Prostate gland (tissue), 2 donors: ENCODE measurements at regions not wholly inside any gene's neighbourhood (a gene's known extent, or its start where the extent isn't known, plus 50 kb on each side); places are given as distances from the start of the nearest gene placed in this dataset.

ENCODE experiments used
- DNase-seq: peaks from one replicate; pipeline ENCODE4 v3.0.0-alpha.2; 2019; ENCODE audit warnings: low spot score
- H3K27ac ChIP-seq, 2 donors: fragments of 200-600 bp; sonication (generic); 2 replicates each; pipeline ENCODE4 v1.5.1; 2017 to 2019
- H3K27me3 ChIP-seq: fragments of 200-600 bp; sonication (generic); replicated peaks from 2 replicates; pipeline ENCODE4 v1.5.1; 2019; ENCODE audit not compliant: insufficient read depth
- H3K36me3 ChIP-seq, 2 donors: fragments of 200-600 bp; sonication (generic); 1 replicate in 1 of 2; 2 replicates in 1 of 2; pipeline versions ENCODE4 v1.5.1 to v1.8.1; 2017 to 2019
- H3K4me1 ChIP-seq: fragments of 200-600 bp; sonication (generic); replicated peaks from 2 replicates; pipeline ENCODE4 v1.5.1; 2019
- H3K4me3 ChIP-seq, 2 donors: fragments of 200-600 bp; sonication (generic); 2 replicates each; pipeline ENCODE4 v1.5.1; 2017 to 2019
- H3K9me3 ChIP-seq: fragments of 200-600 bp; sonication (generic); 2 replicates; pipeline ENCODE4 v1.5.1; 2017
- POLR2A ChIP-seq: fragments of 450-650 bp; IDR thresholded peaks from one replicate; pipeline ENCODE4 v1.6.1; 2016; ENCODE audit warnings: antibody characterized with exemption, mild to moderate bottlenecking
- POLR2AphosphoS5 ChIP-seq: sonication (generic); formaldehyde crosslinking; IDR thresholded peaks from one replicate; pipeline ENCODE4 v1.6.1; 2017; ENCODE audit warnings: antibody characterized with exemption
- WGBS: methylation state at CpG from one replicate; pipeline ENCODE4 v1.1.5; 2018; 5-methylcytosine and 5-hydroxymethylcytosine counted together
- intact Hi-C: fragments of 100-400 bp; cut with DNase I; formaldehyde crosslinking; loops from one replicate; pipeline ENCODE4 v1.14.2; 2022
- TF ChIP-seq, protein P1 (sequence below), 4 experiments: fragments of 200-600 bp in 2 of 4; fragments of 450-650 bp in 2 of 4; sonication (generic) in 2 of 4; IDR thresholded peaks; 1 replicate in 3 of 4; 2 replicates in 1 of 4; pipeline ENCODE4 v1.5.1; 2016 to 2019; ENCODE audit warnings: antibody characterized with exemption in 4 of 4, mild to moderate bottlenecking in 2 of 4, moderate library complexity in 2 of 4

DNA sequence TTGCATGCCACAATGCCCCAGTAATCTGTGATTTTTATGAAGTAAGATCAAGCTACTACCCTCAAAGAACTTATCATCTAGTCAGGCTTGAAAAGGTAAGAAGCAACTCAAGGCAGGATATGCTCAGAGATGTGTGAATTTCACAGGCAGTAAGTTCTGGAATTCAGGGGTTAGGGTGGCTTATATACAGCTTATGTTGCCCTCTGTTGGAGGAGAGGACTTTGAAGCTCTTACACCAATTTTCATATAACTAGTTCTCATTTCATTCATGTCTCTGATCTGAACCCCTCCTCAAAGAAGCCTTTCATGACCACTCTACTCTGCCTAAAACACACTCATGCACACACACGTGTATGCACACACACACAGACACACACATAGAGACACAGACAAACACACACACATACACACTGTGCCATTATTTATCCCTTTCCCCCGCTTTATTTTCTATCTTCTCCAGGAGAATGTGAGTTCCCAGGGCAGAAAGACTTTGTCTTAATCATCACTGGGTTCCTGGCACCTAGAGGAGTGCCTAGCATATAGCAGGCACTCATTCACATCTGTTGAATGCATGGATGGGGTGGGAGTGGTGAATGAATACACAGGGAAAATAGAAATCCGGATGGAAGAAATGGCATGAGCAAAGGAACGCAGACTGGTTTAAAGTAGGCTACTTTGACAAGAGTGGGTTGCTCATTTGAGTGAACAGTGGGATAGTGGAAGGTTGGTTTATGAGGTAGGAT is 220.7 kb upstream of the ZBED5 start:
- Histone ChIP-seq H3K36me3 (no peaks in the 10 kb centered on the region), H3K4me3 (no peak overlapping the region), H3K9me3 (no peaks in the 10 kb centered on the region), H3K27ac (no peak overlapping the region), H3K27me3 (no peaks in the 10 kb centered on the region), H3K4me1 (no peaks in the 10 kb centered on the region)
- WGBS, result 95% methylated on average over 4 of the region's 4 CpGs
- intact Hi-C loops, result no loop called here
- no peak for TF ChIP-seq POLR2A
- no peak for TF ChIP-seq POLR2AphosphoS5
- TF ChIP-seq, protein P1, sequence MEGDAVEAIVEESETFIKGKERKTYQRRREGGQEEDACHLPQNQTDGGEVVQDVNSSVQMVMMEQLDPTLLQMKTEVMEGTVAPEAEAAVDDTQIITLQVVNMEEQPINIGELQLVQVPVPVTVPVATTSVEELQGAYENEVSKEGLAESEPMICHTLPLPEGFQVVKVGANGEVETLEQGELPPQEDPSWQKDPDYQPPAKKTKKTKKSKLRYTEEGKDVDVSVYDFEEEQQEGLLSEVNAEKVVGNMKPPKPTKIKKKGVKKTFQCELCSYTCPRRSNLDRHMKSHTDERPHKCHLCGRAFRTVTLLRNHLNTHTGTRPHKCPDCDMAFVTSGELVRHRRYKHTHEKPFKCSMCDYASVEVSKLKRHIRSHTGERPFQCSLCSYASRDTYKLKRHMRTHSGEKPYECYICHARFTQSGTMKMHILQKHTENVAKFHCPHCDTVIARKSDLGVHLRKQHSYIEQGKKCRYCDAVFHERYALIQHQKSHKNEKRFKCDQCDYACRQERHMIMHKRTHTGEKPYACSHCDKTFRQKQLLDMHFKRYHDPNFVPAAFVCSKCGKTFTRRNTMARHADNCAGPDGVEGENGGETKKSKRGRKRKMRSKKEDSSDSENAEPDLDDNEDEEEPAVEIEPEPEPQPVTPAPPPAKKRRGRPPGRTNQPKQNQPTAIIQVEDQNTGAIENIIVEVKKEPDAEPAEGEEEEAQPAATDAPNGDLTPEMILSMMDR (IDR thresholded peaks at IDR 0.05), result no peak
- no peak for DNase-seq

DNA sequence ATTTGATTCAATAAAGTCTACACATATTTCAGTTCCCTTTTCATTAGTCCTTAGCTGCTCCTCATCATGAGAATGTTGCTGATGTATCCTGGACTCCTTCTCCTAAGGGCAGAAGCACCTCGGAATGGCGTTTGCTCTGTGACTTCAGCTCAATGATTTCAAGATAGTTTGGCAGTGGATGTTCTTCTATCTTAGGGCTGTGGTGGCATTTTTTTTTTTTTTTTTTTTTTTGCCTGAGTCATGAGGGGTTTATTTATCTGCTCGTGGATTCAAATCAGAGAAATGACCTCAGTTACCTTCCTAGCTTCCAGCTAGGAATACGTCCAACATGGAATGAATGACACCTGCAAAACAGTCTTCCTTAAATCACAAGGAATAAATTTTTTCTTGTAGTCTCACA is 220.0 kb upstream of the ZBED5 start:
- H3K36me3 ChIP-seq, result no peaks in the 10 kb centered on the region
- H3K27ac ChIP-seq, result no peak overlapping the region
- no peaks in the 10 kb centered on the region for H3K9me3 ChIP-seq
- TF ChIP-seq POLR2A (no peak), POLR2AphosphoS5 (no peak)
- TF ChIP-seq, protein P1 (IDR thresholded peaks at IDR 0.05), result no peak
- no peak overlapping the region for H3K4me3 ChIP-seq
- no peaks in the 10 kb centered on the region for H3K4me1 ChIP-seq
- H3K27me3 ChIP-seq, result no peaks in the 10 kb centered on the region
- 76% methylated on average over 4 of the region's 4 CpGs for WGBS
- no peak for DNase-seq
- intact Hi-C loops, result no loop called here

DNA sequence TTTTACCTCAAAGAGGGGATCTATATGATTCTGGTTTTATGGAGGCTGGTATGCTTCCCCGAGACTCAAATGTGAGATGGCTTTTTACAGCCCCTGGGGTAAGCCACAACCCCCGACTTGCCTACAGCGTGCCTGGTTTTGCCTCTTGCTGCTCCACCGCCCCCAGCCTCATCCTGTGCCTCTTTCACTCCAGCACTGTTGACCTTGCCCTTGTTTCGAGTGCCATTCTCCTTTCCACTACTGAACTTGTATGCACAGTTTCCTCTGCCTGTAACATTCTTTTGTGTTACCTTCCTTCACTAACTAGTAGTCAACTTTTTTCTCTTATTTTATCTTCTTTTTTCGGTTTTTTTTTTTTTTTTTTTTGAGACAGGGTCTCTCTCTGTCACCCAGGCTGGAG is 219.0 kb upstream of the ZBED5 start:
- DNase-seq, result no peak
- Histone ChIP-seq H3K27me3 (no peaks in the 10 kb centered on the region), H3K36me3 (no peaks in the 10 kb centered on the region), H3K27ac (no peak overlapping the region), H3K4me1 (no peaks in the 10 kb centered on the region), H3K9me3 (no peaks in the 10 kb centered on the region), H3K4me3 (no peak overlapping the region)
- WGBS, result 78% methylated on average over 6 of the region's 6 CpGs
- intact Hi-C loops, result no loop called here
- TF ChIP-seq, protein P1 (IDR thresholded peaks at IDR 0.05), result no peak

DNA sequence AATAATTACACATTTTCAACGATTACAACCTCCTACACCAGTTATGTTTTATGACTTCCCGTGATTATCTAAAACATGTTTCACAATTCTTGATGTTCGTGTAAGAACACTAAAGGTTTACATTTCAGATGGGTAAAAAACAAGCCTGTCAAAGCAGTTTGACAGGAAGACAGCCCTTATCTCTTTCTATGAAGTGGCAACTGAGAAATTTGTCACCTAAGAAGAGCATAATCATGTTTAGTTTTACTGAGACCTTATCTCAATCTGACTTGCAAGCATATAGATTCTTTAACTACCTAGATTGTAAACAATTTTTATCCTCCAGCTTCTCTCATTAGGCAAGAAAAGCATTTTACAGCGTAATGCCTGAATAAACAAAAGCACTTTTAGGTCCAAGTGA is 218.4 kb upstream of the ZBED5 start:
- WGBS, result 44% methylated on average over 4 of the region's 4 CpGs

DNA sequence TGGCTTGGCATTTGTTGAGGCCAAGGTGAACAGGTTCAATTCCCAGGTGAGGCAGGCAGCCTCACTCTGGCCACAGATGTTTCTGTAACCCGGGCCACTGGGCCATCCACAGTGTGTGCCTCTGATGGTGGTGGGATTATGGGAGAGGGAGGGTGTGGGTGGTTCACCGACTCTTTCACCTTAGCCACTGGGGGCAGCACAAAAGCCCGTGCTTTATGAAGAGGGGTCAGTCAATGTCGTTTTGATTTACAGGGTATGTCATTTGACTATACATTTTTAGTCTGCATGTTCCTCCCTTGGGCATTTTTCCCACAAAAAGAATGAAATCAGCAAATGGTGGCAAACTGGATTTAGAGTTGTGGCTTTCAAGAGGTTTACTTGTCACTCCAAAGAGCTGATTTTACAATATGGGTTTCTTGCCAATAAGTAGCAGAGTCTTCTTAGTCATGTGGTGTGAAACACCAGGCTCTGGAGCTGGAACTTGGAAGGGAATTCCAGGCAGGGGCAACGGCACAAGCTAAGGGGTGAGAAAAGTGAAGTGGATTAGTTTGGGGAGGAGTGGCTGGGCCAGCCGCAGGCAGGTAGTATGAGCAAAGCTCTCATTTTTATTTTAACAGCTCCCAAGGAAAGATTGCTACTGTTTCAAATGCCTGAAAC is 217.8 kb upstream of the ZBED5 start:
- H3K36me3 ChIP-seq, result no peaks in the 10 kb centered on the region
- H3K9me3 ChIP-seq, result no peaks in the 10 kb centered on the region
- DNase-seq, result no peak
- H3K27me3 ChIP-seq, result no peaks in the 10 kb centered on the region
- no peaks in the 10 kb centered on the region for H3K4me1 ChIP-seq
- H3K27ac ChIP-seq, result no peak overlapping the region
- H3K4me3 ChIP-seq, result no peak overlapping the region
- TF ChIP-seq, protein P1 (IDR thresholded peaks at IDR 0.05), result no peak
- TF ChIP-seq POLR2AphosphoS5, result no peak
- TF ChIP-seq POLR2A, result no peak
- intact Hi-C loops, result no loop called here
- WGBS, result 62% methylated on average over 6 of the region's 6 CpGs

More for the DNA sequence above, 218.4 kb upstream of the ZBED5 start:
- H3K27me3 ChIP-seq, result no peaks in the 10 kb centered on the region
- DNase-seq, result no peak
- no peaks in the 10 kb centered on the region for H3K9me3 ChIP-seq
- intact Hi-C loops, result no loop called here
- no peaks in the 10 kb centered on the region for H3K4me1 ChIP-seq
- TF ChIP-seq POLR2A, result no peak
- no peak for TF ChIP-seq POLR2AphosphoS5
- H3K27ac ChIP-seq, result no peak overlapping the region
- H3K4me3 ChIP-seq, result no peak overlapping the region
- no peaks in the 10 kb centered on the region for H3K36me3 ChIP-seq
